ENCODE measurements at regions not wholly inside any gene's neighbourhood (a gene's known extent, or its start where the extent isn't known, plus 50 kb on each side); places are given as distances from the start of the nearest gene placed in this dataset.

DNA sequence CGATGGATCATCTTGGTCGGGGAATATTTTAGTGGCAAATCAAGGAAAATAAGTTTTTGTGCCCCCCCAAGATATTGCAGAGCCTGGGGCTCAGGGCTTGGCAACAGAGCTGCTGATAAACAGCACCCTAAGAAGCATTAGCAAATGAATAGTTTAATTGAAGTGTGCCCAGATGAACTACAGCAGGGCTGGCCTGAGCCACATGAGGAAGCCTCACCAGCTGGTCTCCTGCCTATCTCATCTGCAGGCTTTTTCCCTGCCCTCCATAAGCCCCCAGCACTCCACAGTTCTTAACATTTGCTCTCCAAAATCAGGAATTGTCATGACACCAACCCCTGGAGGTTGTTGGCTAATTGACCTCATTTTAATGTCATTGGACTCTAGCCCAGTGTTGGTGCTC, 480.2 kb downstream of the HS3ST3B1 start:
- TF ChIP-seq, protein P1, sequence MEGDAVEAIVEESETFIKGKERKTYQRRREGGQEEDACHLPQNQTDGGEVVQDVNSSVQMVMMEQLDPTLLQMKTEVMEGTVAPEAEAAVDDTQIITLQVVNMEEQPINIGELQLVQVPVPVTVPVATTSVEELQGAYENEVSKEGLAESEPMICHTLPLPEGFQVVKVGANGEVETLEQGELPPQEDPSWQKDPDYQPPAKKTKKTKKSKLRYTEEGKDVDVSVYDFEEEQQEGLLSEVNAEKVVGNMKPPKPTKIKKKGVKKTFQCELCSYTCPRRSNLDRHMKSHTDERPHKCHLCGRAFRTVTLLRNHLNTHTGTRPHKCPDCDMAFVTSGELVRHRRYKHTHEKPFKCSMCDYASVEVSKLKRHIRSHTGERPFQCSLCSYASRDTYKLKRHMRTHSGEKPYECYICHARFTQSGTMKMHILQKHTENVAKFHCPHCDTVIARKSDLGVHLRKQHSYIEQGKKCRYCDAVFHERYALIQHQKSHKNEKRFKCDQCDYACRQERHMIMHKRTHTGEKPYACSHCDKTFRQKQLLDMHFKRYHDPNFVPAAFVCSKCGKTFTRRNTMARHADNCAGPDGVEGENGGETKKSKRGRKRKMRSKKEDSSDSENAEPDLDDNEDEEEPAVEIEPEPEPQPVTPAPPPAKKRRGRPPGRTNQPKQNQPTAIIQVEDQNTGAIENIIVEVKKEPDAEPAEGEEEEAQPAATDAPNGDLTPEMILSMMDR (IDR thresholded peaks at IDR 0.05), result no peak
- TF ChIP-seq POLR2A (IDR thresholded peaks at IDR 0.05), result no peak
